HFF-Myc (cell line): ENCODE measurements at regions not wholly inside any gene's neighbourhood (a gene's known extent, or its start where the extent isn't known, plus 50 kb on each side); places are given as distances from the start of the nearest gene placed in this dataset.
"Not testable (repeated sequence)": the region's sequence is repeated elsewhere in the genome, so short reads cannot be mapped to it uniquely, and the experiment has no call there.

Experiments
- DNase-seq: peaks from one replicate; pipeline ENCODE4 v3.0.0-alpha.2; 2011; ENCODE audit warnings: low read depth; ENCODE audit errors: extremely low read depth
- H3K4me3 ChIP-seq: replicated peaks from 2 replicates; pipeline ENCODE4 v1.5.1; 2011; ENCODE audit warnings: low read depth, mild to moderate bottlenecking, control low read depth, low read length
- TF ChIP-seq, protein P1 (sequence below): IDR thresholded peaks from 2 replicates; pipeline ENCODE4 v1.5.1; 2012; ENCODE audit warnings: mild to moderate bottlenecking, low read depth, low read length, control low read depth; ENCODE audit errors: missing control alignments

DNA sequence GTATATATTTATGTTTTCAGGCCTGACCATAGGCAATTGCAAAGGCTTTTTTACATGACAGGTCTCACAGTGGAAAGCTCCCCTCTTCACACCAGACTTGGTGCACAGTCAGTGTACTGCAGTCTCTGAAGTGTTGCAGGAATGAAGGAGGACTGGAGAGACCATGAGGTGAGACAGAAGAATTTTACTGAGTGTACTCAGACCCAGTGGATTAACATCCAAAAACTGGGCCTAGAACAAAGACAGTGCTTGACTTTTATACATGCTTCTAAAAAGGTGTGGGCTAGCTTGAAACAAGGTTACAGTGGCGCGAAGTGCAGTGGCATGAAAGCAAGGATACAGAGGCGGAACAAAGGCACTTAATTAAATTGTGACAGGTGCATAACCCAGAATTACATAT, 822.9 kb downstream of the RAPGEF2 start:
- no peak for DNase-seq
- H3K4me3 ChIP-seq = no peak overlapping the region
- TF ChIP-seq, protein P1, sequence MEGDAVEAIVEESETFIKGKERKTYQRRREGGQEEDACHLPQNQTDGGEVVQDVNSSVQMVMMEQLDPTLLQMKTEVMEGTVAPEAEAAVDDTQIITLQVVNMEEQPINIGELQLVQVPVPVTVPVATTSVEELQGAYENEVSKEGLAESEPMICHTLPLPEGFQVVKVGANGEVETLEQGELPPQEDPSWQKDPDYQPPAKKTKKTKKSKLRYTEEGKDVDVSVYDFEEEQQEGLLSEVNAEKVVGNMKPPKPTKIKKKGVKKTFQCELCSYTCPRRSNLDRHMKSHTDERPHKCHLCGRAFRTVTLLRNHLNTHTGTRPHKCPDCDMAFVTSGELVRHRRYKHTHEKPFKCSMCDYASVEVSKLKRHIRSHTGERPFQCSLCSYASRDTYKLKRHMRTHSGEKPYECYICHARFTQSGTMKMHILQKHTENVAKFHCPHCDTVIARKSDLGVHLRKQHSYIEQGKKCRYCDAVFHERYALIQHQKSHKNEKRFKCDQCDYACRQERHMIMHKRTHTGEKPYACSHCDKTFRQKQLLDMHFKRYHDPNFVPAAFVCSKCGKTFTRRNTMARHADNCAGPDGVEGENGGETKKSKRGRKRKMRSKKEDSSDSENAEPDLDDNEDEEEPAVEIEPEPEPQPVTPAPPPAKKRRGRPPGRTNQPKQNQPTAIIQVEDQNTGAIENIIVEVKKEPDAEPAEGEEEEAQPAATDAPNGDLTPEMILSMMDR = no peak

DNA sequence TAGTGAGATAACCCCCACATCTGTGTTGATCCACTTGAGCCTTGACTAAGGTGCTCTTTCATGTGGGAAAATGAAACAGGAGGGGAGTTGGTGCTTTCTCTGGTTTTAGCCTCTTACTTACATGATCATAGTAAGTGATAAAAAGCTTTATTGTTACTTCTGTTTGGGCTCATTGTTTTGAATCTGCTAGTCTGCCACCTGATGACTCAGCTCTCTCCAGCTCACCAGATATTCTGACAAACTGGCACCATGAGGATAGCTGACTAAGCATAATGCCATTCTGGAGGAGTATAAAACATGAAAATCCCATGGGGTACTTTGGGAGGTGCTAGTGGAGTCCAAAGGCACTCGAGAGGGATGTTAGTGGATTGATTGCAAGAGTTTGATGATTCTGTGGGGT, 824.0 kb downstream of the RAPGEF2 start:
- H3K4me3 ChIP-seq = no peak overlapping the region
- TF ChIP-seq, protein P1 = no peak
- no peak for DNase-seq

DNA sequence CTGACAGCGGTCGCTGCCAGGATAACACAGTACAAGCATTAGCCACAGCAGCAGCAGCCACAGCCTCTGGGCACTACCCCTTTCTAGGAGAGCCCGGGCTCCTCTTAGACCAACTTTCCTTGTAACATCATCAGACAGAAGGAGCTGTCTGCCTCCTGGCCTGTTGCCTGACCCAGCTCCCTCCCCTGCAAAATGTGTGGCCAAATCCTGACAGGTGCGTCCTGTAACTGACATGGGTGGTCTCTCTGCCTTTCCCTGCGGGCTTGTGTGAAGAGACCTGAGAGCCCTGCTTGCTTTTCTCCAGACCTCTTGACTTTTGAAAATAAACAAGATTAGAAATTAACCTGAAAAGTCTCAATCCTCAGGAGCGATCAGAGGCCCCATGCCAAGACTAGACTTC, 824.9 kb downstream of the RAPGEF2 start:
- no peak overlapping the region for H3K4me3 ChIP-seq
- DNase-seq = no peak
- TF ChIP-seq, protein P1 = no peak

DNA sequence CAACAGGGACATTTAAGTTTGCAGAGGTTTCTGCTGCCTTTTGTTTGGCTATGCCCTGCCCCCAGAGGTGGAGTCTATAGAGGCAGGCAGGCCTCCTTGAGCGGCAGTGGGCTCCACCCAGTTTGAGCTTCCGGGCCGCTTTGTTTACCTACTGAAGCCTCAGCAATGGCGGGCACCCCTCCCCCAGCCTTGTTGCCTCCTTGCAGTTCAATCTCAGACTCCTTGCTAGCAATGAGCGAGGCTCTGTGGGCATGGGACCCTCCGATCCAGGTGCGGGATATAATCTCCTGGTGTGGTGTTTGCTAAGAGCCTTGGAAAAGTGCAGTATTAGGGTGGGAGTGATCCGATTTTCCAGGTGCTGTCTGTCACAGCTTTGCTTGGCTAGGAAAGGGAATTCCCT, 831.7 kb downstream of the RAPGEF2 start:
- not testable (repeated sequence) for DNase-seq

DNA sequence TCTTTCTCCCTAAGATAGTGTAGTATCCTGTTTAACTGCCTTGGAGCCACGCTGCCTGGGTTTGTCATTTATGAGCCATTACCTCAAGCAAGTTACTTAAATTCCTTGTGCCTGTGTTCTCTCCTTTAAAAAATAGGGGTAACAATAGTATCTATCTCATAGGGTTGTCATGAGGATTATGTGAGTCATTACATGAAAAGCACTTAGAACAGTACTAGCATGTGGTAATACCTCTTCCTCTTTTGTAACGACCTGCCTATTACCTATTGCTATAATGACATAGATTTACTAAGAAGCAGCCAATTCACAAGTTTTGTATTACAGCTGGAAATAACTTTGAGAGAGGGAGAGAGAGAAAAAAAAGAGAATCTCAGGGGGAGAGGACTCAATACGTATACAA, 834.7 kb downstream of the RAPGEF2 start:
- TF ChIP-seq, protein P1 = no peak
- DNase-seq = no peak
- no peak overlapping the region for H3K4me3 ChIP-seq

More for the DNA sequence above, 831.7 kb downstream of the RAPGEF2 start:
- not testable (repeated sequence) for H3K4me3 ChIP-seq

DNA sequence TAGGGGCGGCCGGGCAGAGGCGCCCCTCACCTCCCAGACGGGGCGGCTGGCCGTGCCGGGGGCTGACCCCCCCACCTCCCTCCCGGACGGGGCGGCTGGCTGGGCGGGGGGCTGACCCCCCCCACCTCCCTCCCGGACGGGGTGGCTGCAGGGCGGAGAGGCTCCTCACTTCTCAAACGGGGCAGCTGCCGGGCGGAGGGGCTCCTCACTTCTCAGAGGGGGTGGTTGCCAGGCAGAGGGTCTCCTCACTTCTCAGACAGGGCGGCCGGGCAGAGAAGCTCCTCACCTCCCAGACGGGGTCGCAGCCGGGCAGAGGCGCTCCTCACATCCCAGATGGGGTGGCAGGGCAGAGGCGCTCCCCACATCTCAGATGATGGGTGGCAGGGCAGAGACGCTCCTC, 836.8 kb downstream of the RAPGEF2 start:
- not testable (repeated sequence) for DNase-seq, H3K4me3 ChIP-seq

DNA sequence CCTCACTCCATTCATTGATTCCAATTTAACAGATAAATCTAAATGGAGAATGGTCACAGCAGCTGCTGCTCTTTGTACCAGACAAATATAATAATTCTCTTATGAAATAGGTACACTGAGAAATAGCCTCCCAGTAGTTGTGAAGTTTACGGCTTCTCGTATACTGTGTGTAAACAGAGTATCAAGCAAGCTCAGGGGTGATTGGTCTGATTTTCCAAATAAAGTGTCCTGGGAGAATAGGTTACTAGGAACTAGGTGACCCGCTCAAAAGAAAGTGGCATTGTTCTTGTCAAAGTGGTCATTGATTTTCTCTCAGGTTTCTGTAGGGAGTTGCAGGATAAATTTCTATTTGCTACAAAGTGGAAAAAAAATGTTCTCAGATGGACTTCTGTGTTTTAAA, 838.2 kb downstream of the RAPGEF2 start:
- TF ChIP-seq, protein P1 = no peak
- DNase-seq = no peak

DNA sequence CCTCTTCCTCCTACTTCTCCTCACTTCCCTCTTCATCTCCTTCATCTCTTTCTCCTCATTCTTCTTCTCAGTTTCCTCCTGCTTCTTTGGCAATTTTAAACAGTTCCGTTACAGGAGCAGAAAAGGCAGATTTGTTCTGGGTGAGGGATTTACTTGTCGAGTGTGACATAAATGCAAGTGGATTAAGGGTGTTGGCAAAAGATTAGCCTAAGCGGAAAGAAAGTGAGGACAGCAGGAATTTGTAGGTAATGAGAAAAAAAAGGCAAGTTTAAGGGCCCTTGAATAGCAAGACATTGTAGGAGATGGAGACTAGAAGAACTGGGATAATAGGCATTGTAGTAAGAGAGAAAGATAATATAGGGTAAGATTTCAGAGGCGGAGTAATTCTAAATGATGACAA, 841.6 kb downstream of the RAPGEF2 start:
- TF ChIP-seq, protein P1 = no peak
- no peak for DNase-seq
- no peak overlapping the region for H3K4me3 ChIP-seq

More for the DNA sequence above, 838.2 kb downstream of the RAPGEF2 start:
- no peak overlapping the region for H3K4me3 ChIP-seq
